SK-N-SH (cell line): ENCODE measurements at regions not wholly inside any gene's neighbourhood (a gene's known extent, or its start where the extent isn't known, plus 50 kb on each side); places are given as distances from the start of the nearest gene placed in this dataset.

Source experiments
- CTCF ChIP-seq: fragments of 200-600 bp; sonication (generic); IDR thresholded peaks from 2 replicates; pipeline ENCODE4 v1.6.1; 2017; ENCODE audit warnings: antibody characterized with exemption, mild to moderate bottlenecking, moderate library complexity
- JUND ChIP-seq: IDR thresholded peaks from 2 replicates; pipeline ENCODE4 v1.4.0; 2012
- SIN3A ChIP-seq: IDR thresholded peaks from 2 replicates; pipeline ENCODE4 v1.6.1; 2012; ENCODE audit warnings: low read depth, mild to moderate bottlenecking, low read length, moderate library complexity, borderline replicate concordance

GRCh38 chr9:78664370-78664769 is 367.4 kb downstream of the PSAT1 start:
- TF ChIP-seq CTCF, result no peak
- TF ChIP-seq SIN3A, result no peak
- TF ChIP-seq JUND, result no peak
